Urinary bladder (tissue), 3 donors: ENCODE measurements at regions not wholly inside any gene's neighbourhood (a gene's known extent, or its start where the extent isn't known, plus 50 kb on each side); places are given as distances from the start of the nearest gene placed in this dataset.

Experiments used
- DNase-seq: peaks from one replicate; pipeline ENCODE4 v3.0.0-alpha.2; 2015; ENCODE audit errors: extremely low spot score
- H3K27ac ChIP-seq: one replicate; pipeline ENCODE4 v1.5.1; 2013; ENCODE audit warnings: low read depth, mild to moderate bottlenecking, moderate library complexity
- H3K36me3 ChIP-seq: one replicate; pipeline ENCODE4 v1.6.1; 2013; ENCODE audit warnings: mild to moderate bottlenecking, moderate library complexity; ENCODE audit not compliant: insufficient read depth
- H3K4me1 ChIP-seq: one replicate; pipeline ENCODE4 v1.6.1; 2013; ENCODE audit warnings: mild to moderate bottlenecking, moderate library complexity; ENCODE audit not compliant: insufficient read depth
- H3K4me3 ChIP-seq: one replicate; pipeline ENCODE4 v1.5.1; 2013; ENCODE audit warnings: low read depth, low read length
- WGBS: extraction: QIAGEN DNeasy Blood & Tissue Kit; methylation state at CpG from one replicate; pipeline ENCODE4 v1.1.7; 2013; 5-methylcytosine and 5-hydroxymethylcytosine counted together
- donor health status: healthy with polysubstance abuse.
- donor health status: healthy.

DNA sequence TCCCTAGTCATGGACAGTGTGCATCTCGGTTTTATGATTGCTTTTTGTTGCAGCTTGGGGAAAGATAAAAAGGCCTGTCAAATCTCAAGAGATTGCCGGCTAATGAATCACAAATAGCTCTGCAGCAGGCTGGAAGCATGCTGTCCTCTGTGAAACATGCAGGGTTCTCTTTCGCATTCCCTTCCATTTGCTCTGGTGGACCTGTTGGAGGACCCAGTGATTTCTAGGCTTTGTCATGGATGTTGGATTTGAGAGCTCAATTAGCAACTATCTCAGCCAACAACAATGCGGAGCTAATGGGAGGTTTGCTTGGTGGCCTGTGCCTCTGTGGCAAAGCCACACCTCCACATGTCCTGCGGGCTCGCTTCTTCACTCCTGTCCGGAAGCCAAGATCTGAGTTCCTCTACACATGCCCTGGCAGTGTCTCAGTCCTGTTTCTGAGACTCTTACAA is 418.1 kb upstream of the ARGLU1 start:
- H3K4me3 ChIP-seq, result no peak overlapping the region
- DNase-seq, result no peak
- WGBS, result 45% methylated on average over 7 of the region's 7 CpGs
- no peak overlapping the region for H3K27ac ChIP-seq
- no peaks in the 10 kb centered on the region for H3K4me1 ChIP-seq
- H3K36me3 ChIP-seq, result no peaks in the 10 kb centered on the region

GRCh38 chr13:106985481-106985880 is 417.5 kb upstream of the ARGLU1 start:
- Histone ChIP-seq H3K36me3 (no peaks in the 10 kb centered on the region), H3K4me3 (no peak overlapping the region), H3K4me1 (no peaks in the 10 kb centered on the region), H3K27ac (no peak overlapping the region)
- WGBS, result 92% methylated on average over 3 of the region's 3 CpGs
- no peak for DNase-seq

- Histone ChIP-seq H3K4me3 (no peak overlapping the region), H3K27ac (no peak overlapping the region), H3K36me3 (no peaks in the 10 kb centered on the region), H3K4me1 (no peaks in the 10 kb centered on the region)
- WGBS, result 36% methylated on average over 2 of the region's 2 CpGs
- no peak for DNase-seq
These were observed 413.1 kb upstream of the ARGLU1 start for GRCh38 chr13:106981051-106981450.

GRCh38 chr13:106967391-106967790 is 399.5 kb upstream of the ARGLU1 start:
- 90% methylated on average over 1 of the region's 1 CpG for WGBS
- no peak for DNase-seq
- Histone ChIP-seq H3K4me1 (no peaks in the 10 kb centered on the region), H3K27ac (no peak overlapping the region), H3K4me3 (no peak overlapping the region), H3K36me3 (no peaks in the 10 kb centered on the region)

GRCh38 chr13:106963151-106963550 is 395.2 kb upstream of the ARGLU1 start:
- WGBS, result 18% methylated on average over 2 of the region's 2 CpGs
- Histone ChIP-seq H3K4me1 (no peaks in the 10 kb centered on the region), H3K27ac (no peak overlapping the region), H3K36me3 (no peaks in the 10 kb centered on the region), H3K4me3 (no peak overlapping the region)
- DNase-seq, result no peak

DNA sequence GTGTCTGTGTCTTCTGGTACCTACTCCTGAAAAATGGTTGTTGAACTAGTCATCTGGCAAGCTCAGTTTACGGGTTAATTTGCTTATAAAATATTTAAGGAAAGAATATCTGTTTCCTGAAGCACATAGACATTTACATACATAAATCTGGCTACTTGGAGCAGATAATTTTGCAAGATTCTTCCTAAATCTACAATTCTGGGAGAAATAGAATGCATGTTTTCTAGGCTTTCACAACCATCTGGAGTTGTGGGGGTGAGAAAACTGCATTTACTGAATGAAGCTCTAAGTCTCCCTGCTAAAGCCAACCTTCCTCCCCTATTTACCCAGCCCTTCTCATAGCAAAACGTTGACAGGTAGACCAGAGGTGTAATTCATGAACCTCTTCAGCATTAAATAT is 393.7 kb upstream of the ARGLU1 start:
- H3K4me1 ChIP-seq, result no peaks in the 10 kb centered on the region
- no peak overlapping the region for H3K4me3 ChIP-seq
- H3K36me3 ChIP-seq, result no peaks in the 10 kb centered on the region
- no peak overlapping the region for H3K27ac ChIP-seq
- DNase-seq, result no peak
- 78% methylated on average over 2 of the region's 2 CpGs for WGBS

GRCh38 chr13:106961216-106961615 is 393.3 kb upstream of the ARGLU1 start:
- WGBS, result 93% methylated on average over 1 of the region's 1 CpG
- H3K4me1 ChIP-seq, result no peaks in the 10 kb centered on the region
- no peaks in the 10 kb centered on the region for H3K36me3 ChIP-seq
- H3K4me3 ChIP-seq, result no peak overlapping the region
- no peak overlapping the region for H3K27ac ChIP-seq
- DNase-seq, result no peak

DNA sequence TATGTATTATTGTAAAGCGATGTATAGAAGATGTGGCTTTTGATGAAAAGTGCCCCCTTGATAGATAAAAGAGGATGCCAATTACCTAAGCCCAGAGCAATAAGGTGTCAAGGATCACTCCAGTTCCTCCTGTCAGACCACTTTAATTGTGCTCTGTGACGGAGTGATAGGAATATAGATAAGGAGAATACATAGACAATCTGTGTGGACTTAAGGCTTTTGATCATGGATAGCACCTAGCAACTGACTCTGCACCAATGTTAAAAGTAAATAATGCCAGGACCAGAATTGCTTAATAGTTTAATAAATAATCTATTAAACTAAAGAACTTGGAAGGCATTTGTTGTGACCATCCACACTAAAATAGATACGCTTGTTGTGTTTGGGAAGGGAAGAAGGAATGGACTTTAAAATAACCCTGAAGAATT is 390.7 kb upstream of the ARGLU1 start:
- Histone ChIP-seq H3K27ac (no peak overlapping the region), H3K36me3 (no peaks in the 10 kb centered on the region), H3K4me3 (no peak overlapping the region), H3K4me1 (no peaks in the 10 kb centered on the region)
- WGBS, result 83% methylated on average over 3 of the region's 3 CpGs
- DNase-seq, result no peak

GRCh38 chr13:106942563-106942962 is 374.6 kb upstream of the ARGLU1 start:
- no peak overlapping the region for H3K4me3 ChIP-seq

DNA sequence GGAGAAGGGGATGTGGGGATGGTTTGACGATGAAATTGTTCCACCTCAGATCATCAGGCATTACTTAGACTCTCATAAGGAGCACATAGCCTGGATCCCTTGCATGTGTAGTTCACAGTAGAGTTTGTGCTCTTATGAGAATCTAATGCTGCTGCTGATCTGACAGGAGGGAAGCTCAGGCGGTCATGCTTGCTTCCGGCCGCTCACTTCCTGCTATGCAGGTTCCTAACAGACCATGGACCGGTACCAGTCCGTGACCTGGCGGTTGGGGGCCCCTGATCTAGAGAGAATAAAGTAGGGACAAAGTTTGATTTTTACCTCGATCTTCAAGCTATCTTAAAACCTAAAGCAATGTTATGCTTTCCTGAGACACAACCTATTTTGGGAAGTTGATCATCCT is 373.8 kb upstream of the ARGLU1 start:
- Histone ChIP-seq H3K36me3 (no peaks in the 10 kb centered on the region), H3K27ac (no peak overlapping the region), H3K4me1 (no peaks in the 10 kb centered on the region), H3K4me3 (no peak overlapping the region)
- DNase-seq, result no peak
- 88% methylated on average over 8 of the region's 8 CpGs for WGBS

More at GRCh38 chr13:106942563-106942962, 374.6 kb upstream of the ARGLU1 start:
- H3K36me3 ChIP-seq, result no peaks in the 10 kb centered on the region
- no peak overlapping the region for H3K27ac ChIP-seq
- WGBS, result 95% methylated on average over 3 of the region's 3 CpGs
- DNase-seq, result no peak
- H3K4me1 ChIP-seq, result no peaks in the 10 kb centered on the region

DNA sequence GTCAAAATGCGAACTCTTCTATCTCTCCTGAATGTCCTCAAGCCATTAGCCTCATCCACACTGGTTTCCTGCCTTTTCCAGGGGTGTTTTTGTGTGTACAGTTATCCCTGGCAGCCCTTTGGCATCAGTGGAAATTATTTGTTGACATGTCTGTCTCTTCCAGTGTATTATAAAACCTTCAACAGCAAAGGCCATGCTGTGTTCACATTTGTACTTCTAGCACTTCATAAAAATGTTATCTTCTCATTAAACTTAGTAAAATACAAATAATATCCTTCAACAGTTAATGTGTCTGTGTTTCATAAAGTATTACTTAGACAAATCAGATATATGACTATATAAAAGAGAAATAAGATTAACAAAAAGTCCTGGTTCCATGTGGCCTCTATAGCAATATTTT is 359.5 kb upstream of the ARGLU1 start:
- WGBS, result 89% methylated on average over 1 of the region's 1 CpG
- no peak for DNase-seq
- no peaks in the 10 kb centered on the region for H3K4me1 ChIP-seq
- H3K36me3 ChIP-seq, result no peaks in the 10 kb centered on the region
- H3K27ac ChIP-seq, result no peak overlapping the region
- no peak overlapping the region for H3K4me3 ChIP-seq

DNA sequence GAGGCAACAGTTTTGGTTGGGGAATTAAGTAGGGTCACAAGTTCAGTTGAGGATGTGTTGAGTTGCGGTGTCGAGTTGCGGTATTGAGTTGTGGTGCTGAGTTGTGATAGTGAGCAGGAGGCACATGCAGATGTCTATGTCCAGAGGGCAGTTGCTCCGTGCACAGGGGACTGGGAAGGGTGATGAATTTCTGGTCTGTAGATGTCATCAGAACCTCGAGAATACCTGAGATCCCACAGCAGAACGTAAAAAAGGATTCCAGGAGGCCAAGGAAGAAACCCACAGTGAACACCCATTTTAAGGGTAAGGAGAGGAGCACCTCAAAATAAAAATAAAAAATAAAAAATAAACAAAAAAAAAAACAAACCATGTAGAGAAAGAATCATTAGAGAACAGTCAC is 354.4 kb upstream of the ARGLU1 start:
- WGBS, result 85% methylated on average over 6 of the region's 6 CpGs
- Histone ChIP-seq H3K27ac (no peak overlapping the region), H3K4me3 (no peak overlapping the region), H3K4me1 (no peaks in the 10 kb centered on the region), H3K36me3 (no peaks in the 10 kb centered on the region)
- no peak for DNase-seq

- Histone ChIP-seq H3K36me3 (peaks cover 2% of the 10 kb centered on the region), H3K4me3 (no peak overlapping the region), H3K27ac (no peak overlapping the region), H3K4me1 (no peaks in the 10 kb centered on the region)
- WGBS, result 54% methylated on average over 13 of the region's 13 CpGs
- DNase-seq, result no peak
These were observed 351.7 kb upstream of the ARGLU1 start for GRCh38 chr13:106919638-106920037.

GRCh38 chr13:106919133-106919532 is 351.2 kb upstream of the ARGLU1 start:
- no peak for DNase-seq
- Histone ChIP-seq H3K4me1 (no peaks in the 10 kb centered on the region), H3K27ac (no peak overlapping the region), H3K36me3 (peaks cover 2% of the 10 kb centered on the region), H3K4me3 (no peak overlapping the region)
- 57% methylated on average over 7 of the region's 7 CpGs for WGBS

DNA sequence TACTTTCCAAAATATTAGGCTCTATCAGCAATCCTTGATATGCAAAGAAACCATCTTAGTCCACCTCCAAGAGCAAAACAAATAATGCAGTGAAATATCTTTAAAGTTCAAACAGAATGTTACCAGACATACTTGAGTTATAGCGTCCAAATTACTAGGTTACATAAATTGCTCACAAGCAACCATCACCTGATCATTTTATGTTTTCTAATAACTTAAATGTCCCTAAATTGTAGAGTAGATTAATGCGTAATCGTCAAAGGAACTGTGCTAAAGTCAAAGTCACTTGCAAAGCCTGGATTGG is 350.6 kb upstream of the ARGLU1 start:
- Histone ChIP-seq H3K27ac (no peak overlapping the region), H3K36me3 (peaks cover 2% of the 10 kb centered on the region), H3K4me3 (no peak overlapping the region), H3K4me1 (no peaks in the 10 kb centered on the region)
- 55% methylated on average over 3 of the region's 3 CpGs for WGBS
- DNase-seq, result no peak
